ENCODE measurements at regions not wholly inside any gene's neighbourhood (a gene's known extent, or its start where the extent isn't known, plus 50 kb on each side); places are given as distances from the start of the nearest gene placed in this dataset.

GRCh38 chr21:22280851-22281250 is 1282.6 kb downstream of the NCAM2 start:
- TF ChIP-seq CTCF (IDR thresholded peaks at IDR 0.05) (no peak), POLR2A (IDR thresholded peaks at IDR 0.05) (no peak)

Measured in right lobe of liver (tissue), 4 donors.